K562 (cell line): ENCODE measurements at regions not wholly inside any gene's neighbourhood (a gene's known extent, or its start where the extent isn't known, plus 50 kb on each side); places are given as distances from the start of the nearest gene placed in this dataset.

Experiments
- ATAC-seq: fragments of 200-7000 bp; cut with Tn5 transposase; 3 replicates; pipeline ENCODE4 v1.9.1; 2020; ENCODE audit warnings: moderate library complexity
- BruUV-seq: library from RNA; stranded (reverse); fragments of 400-500 nt; replicated peaks from 2 replicates; lab custom pipeline; 2021; lab: Mats Ljungman, UMichigan
- CTCF ChIA-PET: fragments of 300-600 bp; formaldehyde crosslinking; extraction: SDS; loops from one replicate; lab custom pipeline; 2021; ENCODE audit warnings: low intra/inter-chr PET ratio; lab: Yijun Ruan, JAX
- POLR2A ChIA-PET: fragments of 300-600, 350-650 bp; sonication (Branson Sonifier 250); formaldehyde crosslinking; extraction: SDS; loops from one replicate; lab custom pipeline; 2021; ENCODE audit warnings: antibody characterized with exemption, inconsistent platforms; lab: Yijun Ruan, JAX
- DNase-seq, 4 experiments: peaks; one replicate each; pipeline versions ENCODE4 v3.0.0 to v3.0.0-alpha.2; 2011 to 2018; ENCODE audit warnings: low spot score in 3 of 4, mixed read lengths in 3 of 4; ENCODE audit errors: extremely low read depth in 1 of 4
- FAIRE-seq: peaks from 2 replicates; lab custom pipeline; 2011; peaks lifted over from hg19 to GRCh38; lab: Jason Lieb, UNC
- H2AFZ ChIP-seq: 2 replicates; pipeline ENCODE4 v1.6.0; 2011; ENCODE audit warnings: low read depth, low read length, control low read depth, inconsistent platforms
- H3K27ac ChIP-seq: fragments of 200-600 bp; 3 replicates; pipeline ENCODE4 v1.8.0; 2011; ENCODE audit warnings: low read depth, mild to moderate bottlenecking, control low read depth, inconsistent platforms, low read length, moderate library complexity, mixed read lengths; ENCODE audit errors: extremely low read depth
- H3K27me3 ChIP-seq, 2 experiments: fragments of 300-600 bp in 1 of 2; 2 replicates in 1 of 2; 3 replicates in 1 of 2; pipeline versions ENCODE4 v1.6.0 to v1.8.0; 2011; ENCODE audit warnings: inconsistent platforms in 2 of 2, low read length in 2 of 2, mild to moderate bottlenecking in 1 of 2, mixed read lengths in 1 of 2, moderate library complexity in 1 of 2; ENCODE audit not compliant: control insufficient read depth in 2 of 2, insufficient read depth in 2 of 2
- H3K36me3 ChIP-seq: fragments of 300-600 bp; 3 replicates; pipeline ENCODE4 v1.8.0; 2011; ENCODE audit warnings: mild to moderate bottlenecking, low read length, inconsistent platforms; ENCODE audit not compliant: control insufficient read depth, insufficient read depth
- H3K4me1 ChIP-seq, 2 experiments: fragments of 200-600 bp in 1 of 2; replicated peaks in 1 of 2; 2 replicates in 1 of 2; 3 replicates in 1 of 2; pipeline versions ENCODE4 v1.5.1 to v1.8.0; 2011; ENCODE audit warnings: inconsistent platforms in 2 of 2, low read length in 2 of 2, mild to moderate bottlenecking in 1 of 2, mixed read lengths in 1 of 2, moderate library complexity in 1 of 2; ENCODE audit not compliant: control insufficient read depth in 2 of 2, insufficient read depth in 2 of 2
- H3K4me2 ChIP-seq: 2 replicates; pipeline ENCODE4 v1.6.1; 2011; ENCODE audit warnings: low read length, control low read depth, inconsistent platforms, mixed read lengths; ENCODE audit not compliant: insufficient read depth
- H3K4me3 ChIP-seq: fragments of 200-600 bp; sonication (generic), shearing (Covaris generic); 2 replicates; pipeline ENCODE4 v1.5.1; 2016; ENCODE audit warnings: control low read depth, inconsistent platforms
- H3K79me2 ChIP-seq: fragments of 200-600 bp; 3 replicates; pipeline ENCODE4 v1.8.0; 2011; ENCODE audit warnings: low read length, inconsistent platforms; ENCODE audit not compliant: control insufficient read depth, insufficient read depth
- H3K9ac ChIP-seq, 2 experiments: 2 replicates each; pipeline versions ENCODE4 v1.6.0 to v1.6.1; 2011; ENCODE audit warnings: low read depth in 2 of 2, low read length in 2 of 2, control low read depth in 1 of 2, inconsistent platforms in 1 of 2, mild to moderate bottlenecking in 1 of 2, mixed read lengths in 1 of 2; ENCODE audit not compliant: insufficient read depth in 1 of 2
- H3K9me1 ChIP-seq: one replicate; pipeline ENCODE4 v1.6.0; 2011; ENCODE audit warnings: inconsistent platforms, mild to moderate bottlenecking, low read length, moderate library complexity; ENCODE audit not compliant: control insufficient read depth, insufficient read depth
- H3K9me3 ChIP-seq: replicated peaks from 2 replicates; pipeline ENCODE4 v1.5.1; 2011; ENCODE audit warnings: low read depth, low read length, inconsistent platforms; ENCODE audit not compliant: control insufficient read depth, insufficient read depth
- H4K20me1 ChIP-seq: replicated peaks from 2 replicates; pipeline ENCODE4 v1.6.1; 2011; ENCODE audit warnings: low read length, inconsistent platforms, mixed read lengths; ENCODE audit not compliant: control insufficient read depth, insufficient read depth
- BACH1 ChIP-seq: fragments of 200-800 bp; sonication (Bioruptor generic); IDR thresholded peaks from 2 replicates; pipeline ENCODE4 v1.6.1; 2016; ENCODE audit warnings: missing genetic modification characterization, missing compliant biosample characterization
- C11orf30 ChIP-seq: fragments of 450-650 bp; IDR thresholded peaks from 2 replicates; pipeline ENCODE4 v1.6.1; 2016; ENCODE audit warnings: low read depth, mild to moderate bottlenecking
- EGR1 ChIP-seq: fragments of 450-650 bp; conservative IDR thresholded peaks from 2 replicates; pipeline ENCODE4 v1.6.1; 2017; ENCODE audit warnings: mild to moderate bottlenecking
- HDAC2 ChIP-seq: fragments of 450-650 bp; IDR thresholded peaks from 2 replicates; pipeline ENCODE4 v1.6.1; 2016; ENCODE audit warnings: mild to moderate bottlenecking
- LEF1 ChIP-seq: fragments of 450-650 bp; IDR thresholded peaks from 2 replicates; pipeline ENCODE4 v1.6.1; 2016; ENCODE audit warnings: mild to moderate bottlenecking
- MCM5 ChIP-seq: fragments of 450-650 bp; IDR thresholded peaks from 2 replicates; pipeline ENCODE4 v1.6.1; 2016; ENCODE audit warnings: low read depth
- PTTG1 ChIP-seq: fragments of 450-650 bp; IDR thresholded peaks from 2 replicates; pipeline ENCODE4 v1.6.1; 2016; ENCODE audit warnings: low read depth, mild to moderate bottlenecking, missing genetic modification characterization, missing compliant biosample characterization
- RNF2 ChIP-seq: sonication (generic); IDR thresholded peaks from 2 replicates; pipeline ENCODE4 v1.6.1; 2016
- STAT5B ChIP-seq: fragments of 250-450 bp; sonication (Bioruptor Pico); IDR thresholded peaks from 2 replicates; pipeline ENCODE4 v1.8.0; 2021; ENCODE audit warnings: mild to moderate bottlenecking, inconsistent platforms
- WHSC1 ChIP-seq: IDR thresholded peaks from one replicate; pipeline ENCODE4 v1.6.1; 2012; ENCODE audit warnings: low read length, control low read depth, inconsistent platforms
- ZBTB40 ChIP-seq, 2 experiments: fragments of 450-650 bp in 1 of 2; sonication (generic) in 1 of 2; formaldehyde crosslinking in 1 of 2; IDR thresholded peaks; 2 replicates each; pipeline versions ENCODE4 v1.7.1 to v1.9.0; 2016 to 2022; ENCODE audit warnings: inconsistent platforms in 1 of 2, mild to moderate bottlenecking in 1 of 2, missing genetic modification reagents in 1 of 2
- ZNF174 ChIP-seq: fragments of 250-450 bp; sonication (Bioruptor Pico); IDR thresholded peaks from 2 replicates; pipeline ENCODE4 v1.4.0; 2020; ENCODE audit warnings: mild to moderate bottlenecking
- ZNF24 ChIP-seq: fragments of 450-650 bp; IDR thresholded peaks from 2 replicates; pipeline ENCODE4 v1.6.1; 2016
- ZNF511 ChIP-seq: sonication (generic); formaldehyde crosslinking; IDR thresholded peaks from 2 replicates; pipeline ENCODE4 v1.8.0; 2022; ENCODE audit warnings: mild to moderate bottlenecking, missing genetic modification reagents
- ZNF551 ChIP-seq: fragments of 250-450 bp; sonication (Bioruptor Pico); IDR thresholded peaks from 2 replicates; pipeline ENCODE4 v1.5.0; 2021; ENCODE audit warnings: mild to moderate bottlenecking, moderate library complexity
- ZNF57 ChIP-seq: fragments of 450-650 bp; formaldehyde crosslinking; IDR thresholded peaks from 2 replicates; pipeline ENCODE4 v1.4.0; 2020; ENCODE audit warnings: mild to moderate bottlenecking, moderate library complexity
- WGBS: fragments of 100-300 bp; shearing (Covaris generic); methylation state at CpG from one replicate; pipeline ENCODE4 v1.1.6; 2016; ENCODE audit warnings: low coverage, mixed read lengths; ENCODE audit not compliant: insufficient coverage; ENCODE audit errors: missing lambda C conversion rate; 5-methylcytosine and 5-hydroxymethylcytosine counted together
- in situ Hi-C: fragments of 300-500 bp; cut with MboI; formaldehyde crosslinking; loops from 4 replicates; pipeline ENCODE4 v1.15.0; 2018; ENCODE audit warnings: inconsistent platforms, mixed read lengths
- intact Hi-C: fragments of 100-400 bp; cut with micrococcal nuclease; formaldehyde crosslinking; loops from 2 replicates; pipeline ENCODE4 v1.14.2; 2022

GRCh38 chr20:6699921-6700562 is 67.4 kb upstream of the BMP2 start:
- H3K4me3 ChIP-seq = no peak overlapping the region
- H3K27ac ChIP-seq = no peak overlapping the region
- 3% methylated on average over 3 of the region's 3 CpGs for whole genome bisulfite sequencing
- H3K4me2 ChIP-seq = no peak overlapping the region
- H3K9me1 ChIP-seq = no peaks in the 10 kb centered on the region
- ChIA-PET POLR2A (no interaction called here), CTCF (no interaction called here)
- H3K36me3 ChIP-seq = no peaks in the 10 kb centered on the region
- ATAC-seq (no peak), FAIRE-seq (no peak), DNase-seq (no peak)
- H4K20me1 ChIP-seq = no peaks in the 10 kb centered on the region
- H3K9ac ChIP-seq = no peak overlapping the region
- H3K9me3 ChIP-seq = no peaks in the 10 kb centered on the region
- no peaks in the 10 kb centered on the region for H3K27me3 ChIP-seq
- no TSS peak for BruUV-seq
- no peak overlapping the region for H2AFZ ChIP-seq
- H3K4me1 ChIP-seq = no peaks in the 10 kb centered on the region
- intact Hi-C loops = no loop called here
- in situ Hi-C loops = no loop called here
- no peaks in the 10 kb centered on the region for H3K79me2 ChIP-seq
- TF ChIP-seq ZNF551 (no peak), ZBTB40 (IDR thresholded peaks at IDR 0.05) (no peak), ZBTB40 (CRISPR knock-in tag; IDR thresholded peaks at IDR 0.05) (no peak), ZNF511 (CRISPR knock-in tag) (no peak), WHSC1 (no peak), HDAC2 (no peak), BACH1 (tag) (no peak), LEF1 (no peak), EGR1 (no peak), STAT5B (CRISPR knock-in tag) (no peak), ZNF57 (no peak), MCM5 (no peak), RNF2 (no peak), ZNF24 (no peak), C11orf30 (no peak), ZNF174 (CRISPR knock-in tag) (no peak), PTTG1 (no peak)
